Fibroblast of villous mesenchyme (primary cell): ENCODE measurements at regions not wholly inside any gene's neighbourhood (a gene's known extent, or its start where the extent isn't known, plus 50 kb on each side); places are given as distances from the start of the nearest gene placed in this dataset.

Experiments
- DNase-seq: peaks from one replicate; pipeline ENCODE4 v3.0.0-alpha.2; 2010; ENCODE audit warnings: low read depth
- H3K4me3 ChIP-seq: 2 replicates; pipeline ENCODE4 v1.5.1; 2011; ENCODE audit warnings: low read depth, mild to moderate bottlenecking, low read length
- CTCF ChIP-seq: IDR thresholded peaks from 2 replicates; pipeline ENCODE4 v1.5.1; 2012; ENCODE audit warnings: low read depth, mild to moderate bottlenecking, low read length; ENCODE audit not compliant: insufficient read depth

GRCh38 chr6:125469915-125470314 lies 168.1 kb upstream of the HDDC2 start:
- no peak for TF ChIP-seq CTCF
- no peak overlapping the region for H3K4me3 ChIP-seq

GRCh38 chr6:125471667-125472066 lies 169.9 kb upstream of the HDDC2 start:
- no peak overlapping the region for H3K4me3 ChIP-seq
- no peak for DNase-seq
- TF ChIP-seq CTCF = no peak

More at GRCh38 chr6:125469915-125470314, 168.1 kb upstream of the HDDC2 start:
- DNase-seq = no peak

- DNase-seq = no peak
- H3K4me3 ChIP-seq = no peak overlapping the region
- no peak for TF ChIP-seq CTCF
Measured at GRCh38 chr6:125474061-125474460, 172.3 kb upstream of the HDDC2 start.

GRCh38 chr6:125477156-125477555 lies 175.4 kb upstream of the HDDC2 start:
- no peak for TF ChIP-seq CTCF
- no peak overlapping the region for H3K4me3 ChIP-seq
- no peak for DNase-seq

GRCh38 chr6:125477844-125478243 lies 176.1 kb upstream of the HDDC2 start:
- no peak for TF ChIP-seq CTCF
- no peak for DNase-seq
- no peak overlapping the region for H3K4me3 ChIP-seq

GRCh38 chr6:125480146-125480545 lies 178.4 kb upstream of the HDDC2 start:
- no peak for TF ChIP-seq CTCF
- DNase-seq = no peak
- H3K4me3 ChIP-seq = no peak overlapping the region

GRCh38 chr6:125480571-125480970 lies 178.8 kb upstream of the HDDC2 start:
- no peak for TF ChIP-seq CTCF
- H3K4me3 ChIP-seq = no peak overlapping the region
- no peak for DNase-seq
